ENCODE measurements at regions not wholly inside any gene's neighbourhood (a gene's known extent, or its start where the extent isn't known, plus 50 kb on each side); places are given as distances from the start of the nearest gene placed in this dataset.

DNA sequence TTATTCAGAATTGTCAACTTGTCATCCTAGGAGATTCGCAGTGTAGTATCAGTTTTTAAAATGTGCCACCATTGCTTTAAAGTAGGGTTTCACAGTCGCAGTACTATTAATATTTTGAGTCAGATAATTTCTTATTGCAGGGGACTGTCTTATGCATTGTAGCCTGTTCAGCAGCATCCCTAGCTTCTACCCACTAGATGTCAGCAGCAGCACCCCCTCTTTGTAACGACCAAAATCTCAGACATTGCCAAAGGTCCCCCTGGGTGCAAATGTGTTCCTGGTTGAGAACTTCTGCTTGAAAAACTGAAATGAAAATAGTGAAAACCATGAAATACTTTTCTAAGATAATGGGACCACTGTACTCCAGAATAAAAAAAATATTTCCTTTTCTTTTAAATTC, 474.8 kb downstream of the CNTN3 start:
- H3K27ac Mint-ChIP-seq, result no peak overlapping the region
- H2BK5ac ChIP-seq (ENCODE audit: insufficient read length, low read length), result no peak overlapping the region
- no peak overlapping the region for H2BK20ac ChIP-seq (ENCODE audit: low read depth, low read length, poor library complexity, severe bottlenecking)
- H3K9me3 Mint-ChIP-seq, result no peaks in the 10 kb centered on the region
- no peaks in the 10 kb centered on the region for H4K20me1 ChIP-seq (ENCODE audit: control insufficient read depth, insufficient read depth, insufficient read length)
- H3K36me3 Mint-ChIP-seq (ENCODE audit: insufficient read depth in 1 of 3, low read depth in 3 of 3), result no peaks in the 10 kb centered on the region
- no peak overlapping the region for H2AK5ac ChIP-seq (ENCODE audit: insufficient read length, low read length)
- peaks cover 4% of the 10 kb centered on the region in 2 experiments for H3K4me1 Mint-ChIP-seq
- H3K4me3 Mint-ChIP-seq, result no peak overlapping the region
- no peak for DNase-seq
- no peaks in the 10 kb centered on the region for H3K27me3 Mint-ChIP-seq (ENCODE audit: low read depth)
- H3K27ac ChIP-seq (ENCODE audit: insufficient read length, low read depth, low read length), result no peak overlapping the region
- no peaks in the 10 kb centered on the region for H3K23me2 ChIP-seq (ENCODE audit: insufficient read length, low read depth, low read length, poor library complexity, severe bottlenecking)
- no peak overlapping the region for H2BK120ac ChIP-seq (ENCODE audit: low read depth, low read length, poor library complexity, severe bottlenecking)
- no peaks in the 10 kb centered on the region for H3K79me1 ChIP-seq (ENCODE audit: insufficient read depth, low read depth, low read length, poor library complexity, severe bottlenecking)
- H4K91ac ChIP-seq (ENCODE audit: insufficient read length, low read depth, low read length), result no peak overlapping the region
- H3K23ac ChIP-seq (ENCODE audit: insufficient read length, low read depth, low read length), result no peak overlapping the region
- no peak overlapping the region for H4K8ac ChIP-seq (replicated peaks; ENCODE audit: insufficient read length, low read depth, low read length)
- H3T11ph ChIP-seq (ENCODE audit: low read length), result no peak overlapping the region
- no peaks in the 10 kb centered on the region for H3K79me2 ChIP-seq (ENCODE audit: insufficient read depth, low read length)
- no peak overlapping the region for H3K9ac ChIP-seq (ENCODE audit: extremely low read depth, insufficient read length, low read length)
- H3K9me3 ChIP-seq (ENCODE audit: control insufficient read depth, low read depth, low read length), result no peaks in the 10 kb centered on the region
- no peak overlapping the region for H3K4ac ChIP-seq (ENCODE audit: low read depth, low read length)
- H3K56ac ChIP-seq (ENCODE audit: insufficient read length, low read depth, low read length), result no peak overlapping the region
- H3K18ac ChIP-seq (ENCODE audit: insufficient read length, low read depth, low read length), result no peak overlapping the region
- TF ChIP-seq, protein P1, sequence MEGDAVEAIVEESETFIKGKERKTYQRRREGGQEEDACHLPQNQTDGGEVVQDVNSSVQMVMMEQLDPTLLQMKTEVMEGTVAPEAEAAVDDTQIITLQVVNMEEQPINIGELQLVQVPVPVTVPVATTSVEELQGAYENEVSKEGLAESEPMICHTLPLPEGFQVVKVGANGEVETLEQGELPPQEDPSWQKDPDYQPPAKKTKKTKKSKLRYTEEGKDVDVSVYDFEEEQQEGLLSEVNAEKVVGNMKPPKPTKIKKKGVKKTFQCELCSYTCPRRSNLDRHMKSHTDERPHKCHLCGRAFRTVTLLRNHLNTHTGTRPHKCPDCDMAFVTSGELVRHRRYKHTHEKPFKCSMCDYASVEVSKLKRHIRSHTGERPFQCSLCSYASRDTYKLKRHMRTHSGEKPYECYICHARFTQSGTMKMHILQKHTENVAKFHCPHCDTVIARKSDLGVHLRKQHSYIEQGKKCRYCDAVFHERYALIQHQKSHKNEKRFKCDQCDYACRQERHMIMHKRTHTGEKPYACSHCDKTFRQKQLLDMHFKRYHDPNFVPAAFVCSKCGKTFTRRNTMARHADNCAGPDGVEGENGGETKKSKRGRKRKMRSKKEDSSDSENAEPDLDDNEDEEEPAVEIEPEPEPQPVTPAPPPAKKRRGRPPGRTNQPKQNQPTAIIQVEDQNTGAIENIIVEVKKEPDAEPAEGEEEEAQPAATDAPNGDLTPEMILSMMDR (conservative IDR thresholded peaks at IDR 0.05), result peak; percentile 53
- no peak overlapping the region for H3K4me2 ChIP-seq (ENCODE audit: insufficient read depth, insufficient read length, low read length)
- no peak overlapping the region for H2BK15ac ChIP-seq (ENCODE audit: low read depth, low read length)
- no peaks in the 10 kb centered on the region for H3K27me3 ChIP-seq (ENCODE audit: insufficient read depth, low read length)
- H3K14ac ChIP-seq (ENCODE audit: insufficient read depth, low read length), result no peak overlapping the region
- H2AFZ ChIP-seq (ENCODE audit: low read length), result no peak overlapping the region
- H4K5ac ChIP-seq (ENCODE audit: insufficient read length, low read depth, low read length), result no peak overlapping the region
- no peaks in the 10 kb centered on the region for H3K4me1 ChIP-seq (ENCODE audit: insufficient read depth, low read length)
- no CpG with 5 or more reads among the region's 3 CpGs for WGBS (ENCODE audit: extremely low coverage, insufficient read length, low lambda C conversion rate)
- no peak overlapping the region for H2BK12ac ChIP-seq (ENCODE audit: insufficient read length, low read depth, low read length)

Measured in H9 (cell line).